GM18861 (cell line): ENCODE measurements at regions not wholly inside any gene's neighbourhood (a gene's known extent, or its start where the extent isn't known, plus 50 kb on each side); places are given as distances from the start of the nearest gene placed in this dataset.

Experiments used
- ATAC-seq: cut with Tn5 transposase; IDR thresholded peaks from one replicate; pipeline ENCODE4 v1.9.1; 2021; ENCODE audit not compliant: unreplicated experiment

DNA sequence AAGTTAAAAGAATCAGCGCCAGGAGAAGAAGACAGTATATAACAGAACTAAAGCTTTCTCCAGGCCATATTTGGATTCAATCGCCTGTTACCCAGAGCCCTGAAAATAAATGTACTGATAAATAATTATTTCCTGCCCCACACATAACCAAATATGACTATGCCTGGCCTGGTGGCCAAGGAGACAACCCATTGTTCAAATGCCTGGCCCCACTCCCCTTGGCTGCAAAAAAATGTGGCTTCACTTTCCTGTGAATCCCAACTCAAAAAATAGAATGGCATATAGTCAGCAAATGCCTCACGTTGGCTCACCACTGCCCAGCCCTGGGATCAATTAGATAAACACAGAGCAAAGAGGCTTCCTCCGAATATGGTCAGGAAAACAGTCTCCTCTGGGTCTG lies 472.1 kb downstream of the BCL11B start:
- ATAC-seq = no peak

DNA sequence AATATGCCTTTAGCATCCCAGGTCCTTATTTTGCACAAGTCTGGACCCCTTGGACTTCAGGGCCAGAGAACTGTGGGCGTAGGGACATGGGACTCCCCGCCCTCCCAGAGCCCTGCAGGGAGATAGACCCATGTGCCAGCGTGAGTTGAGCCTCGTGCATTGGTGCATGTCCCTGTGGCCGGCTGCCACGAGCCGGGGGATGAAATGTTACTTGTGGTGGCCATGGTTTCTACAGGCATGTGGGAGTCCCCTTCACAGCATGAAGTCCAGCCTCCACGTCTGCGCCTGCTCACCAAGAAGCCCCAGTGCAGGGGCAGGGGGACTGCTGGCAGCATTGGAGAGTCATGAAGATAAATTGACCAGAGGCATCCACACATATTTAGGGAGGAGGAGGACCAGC lies 470.0 kb downstream of the BCL11B start:
- ATAC-seq = no peak

DNA sequence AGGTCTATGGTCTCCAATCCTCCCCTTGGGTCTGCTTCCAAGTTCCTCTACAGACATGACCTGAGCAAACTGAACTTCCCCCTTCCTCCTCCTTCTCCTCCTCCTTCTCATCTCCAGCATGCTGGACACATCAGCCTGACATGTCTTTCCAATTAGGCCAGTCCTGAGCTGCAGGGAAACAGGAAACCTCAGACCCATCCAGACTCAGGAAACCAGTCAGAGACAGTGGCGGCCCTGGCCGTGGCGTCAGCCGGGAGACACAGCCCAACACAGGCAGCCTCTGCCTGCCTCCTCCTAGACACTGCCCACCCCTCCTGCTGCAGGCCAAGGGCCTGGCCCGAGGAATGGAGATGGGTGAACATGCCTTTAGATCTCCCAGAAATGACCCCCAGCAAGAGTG lies 468.8 kb downstream of the BCL11B start:
- ATAC-seq = no peak

DNA sequence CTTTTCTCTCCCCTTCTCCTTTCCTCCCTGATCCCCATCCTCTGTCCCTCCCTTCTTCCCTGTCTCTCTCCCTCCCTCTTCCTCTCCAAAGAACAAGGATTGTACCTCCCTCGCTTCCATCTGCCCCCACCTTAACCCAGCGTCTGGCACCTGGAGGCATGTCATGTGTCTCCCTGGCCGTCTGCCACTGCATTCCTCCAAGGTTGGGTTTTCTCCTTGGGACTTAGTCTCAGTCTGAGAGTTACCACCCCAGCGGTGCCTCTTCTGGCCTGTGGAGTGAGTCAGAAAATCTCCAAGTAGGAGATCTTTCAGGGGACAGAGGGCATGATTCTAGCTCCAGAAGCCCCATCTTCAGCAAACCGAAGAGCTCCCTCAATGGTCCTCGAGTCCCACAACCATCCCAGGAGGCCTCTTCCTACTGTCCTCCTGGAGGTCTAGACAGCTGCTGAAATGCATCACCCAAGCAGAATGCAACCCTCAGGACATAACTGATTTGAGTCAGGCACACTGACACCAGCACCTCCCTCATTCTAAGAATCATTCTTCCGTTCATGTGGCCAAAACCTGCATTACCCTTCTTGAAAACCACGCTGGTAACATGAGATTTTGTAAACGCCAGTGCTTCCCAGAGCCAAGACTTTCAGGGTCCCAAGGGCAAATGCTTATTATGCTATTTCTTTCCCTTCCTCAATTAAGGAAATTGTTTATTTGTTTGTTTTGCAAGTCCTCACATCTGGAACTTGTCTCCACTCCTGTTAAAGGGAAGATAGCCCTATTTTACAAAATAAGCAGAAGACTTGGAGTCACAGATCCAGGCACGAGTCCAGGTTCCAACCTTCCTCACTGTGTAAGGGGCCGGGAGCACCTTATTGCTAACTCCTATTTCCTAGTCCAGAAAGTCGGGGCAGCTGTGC lies 463.2 kb downstream of the BCL11B start:
- ATAC-seq = no peak

DNA sequence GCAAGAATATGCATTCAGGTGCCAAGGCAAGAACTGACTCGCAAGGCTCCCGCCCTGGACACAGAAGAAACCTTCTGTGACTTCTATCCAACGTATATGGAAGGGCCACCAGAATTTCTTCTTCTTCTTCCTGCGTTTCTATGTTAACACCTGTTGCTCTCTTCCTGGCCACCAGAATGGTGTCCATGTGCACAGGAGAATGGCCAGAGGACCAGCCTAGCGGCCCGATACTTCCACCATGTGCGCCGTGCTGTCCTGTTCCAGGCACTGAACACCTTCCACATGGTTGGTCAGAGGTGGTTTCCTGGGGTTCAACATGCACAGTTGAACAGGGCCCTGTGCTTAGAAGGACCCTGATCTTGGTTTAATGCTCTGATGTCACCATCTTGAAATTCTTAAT lies 455.8 kb downstream of the BCL11B start:
- ATAC-seq = no peak

DNA sequence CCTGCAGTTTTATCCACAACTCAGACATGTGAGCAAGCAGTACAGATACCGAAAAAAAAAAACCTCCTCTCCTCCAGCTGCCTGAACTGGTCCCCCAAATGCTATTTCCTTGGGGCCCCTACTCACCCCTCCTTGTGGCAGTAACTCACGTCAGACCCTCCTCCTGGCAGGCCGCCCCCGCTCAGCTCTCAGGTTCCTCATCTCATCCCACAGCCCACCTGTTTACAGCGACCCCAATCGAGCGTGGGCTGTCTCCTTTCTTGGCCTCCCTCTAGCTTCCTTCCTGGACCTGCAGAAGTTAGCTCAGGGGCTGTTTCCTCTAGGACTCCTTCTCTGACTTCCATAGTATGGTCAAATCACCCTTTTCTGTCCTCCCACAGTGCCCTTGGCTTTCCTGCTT lies 455.3 kb downstream of the BCL11B start:
- no peak for ATAC-seq

DNA sequence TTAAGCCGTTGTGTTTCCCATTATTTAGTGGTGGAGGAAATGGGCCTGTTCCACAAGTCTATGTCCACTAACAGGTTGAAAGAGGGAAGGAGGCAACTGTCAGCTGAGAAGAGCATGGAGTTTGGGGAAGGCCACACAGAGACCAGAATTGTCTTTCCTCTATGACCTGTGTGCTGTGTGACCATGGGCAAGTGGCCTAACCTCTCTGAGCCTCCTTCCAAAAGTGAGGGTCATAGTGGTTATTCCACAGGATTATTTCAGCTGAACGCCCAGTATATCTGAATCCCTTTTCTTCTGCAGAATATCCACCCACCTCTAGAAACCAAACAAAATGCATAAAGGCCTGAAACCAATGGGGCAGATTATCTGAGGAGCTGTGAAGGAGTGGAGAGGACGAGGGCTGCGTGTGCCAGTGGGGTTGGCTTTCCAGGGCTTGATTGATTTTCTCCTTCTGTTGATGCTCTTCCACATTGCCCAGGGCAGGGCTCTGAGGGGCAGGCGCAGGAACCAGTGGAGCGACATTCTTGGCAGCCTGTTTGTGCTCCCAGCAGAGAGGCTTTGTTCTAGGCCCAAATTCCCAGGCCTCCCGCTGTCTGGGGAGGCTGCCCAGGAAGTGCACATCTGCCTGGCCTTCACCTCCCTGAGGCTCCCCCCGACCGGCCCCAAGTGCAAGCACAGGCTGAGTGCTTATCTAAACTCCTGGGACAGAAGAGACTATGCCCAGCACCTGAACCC lies 452.7 kb downstream of the BCL11B start:
- ATAC-seq = no peak

DNA sequence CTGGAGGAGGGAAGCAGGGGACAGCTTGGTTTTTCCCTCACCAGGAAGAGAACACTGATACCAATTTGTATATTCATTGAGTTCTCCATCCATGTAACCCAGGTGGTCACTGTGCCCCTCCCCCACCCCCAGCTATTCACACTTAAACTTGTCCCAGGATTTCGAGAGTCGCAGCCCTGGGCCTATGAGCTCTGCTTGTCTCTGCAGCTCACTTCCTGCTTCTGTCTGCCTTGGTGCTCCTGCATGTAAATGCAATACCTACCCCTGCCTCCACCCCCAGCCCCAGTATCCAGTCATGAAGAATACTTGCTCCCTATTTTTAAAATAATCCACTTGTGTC lies 452.2 kb downstream of the BCL11B start:
- no peak for ATAC-seq

DNA sequence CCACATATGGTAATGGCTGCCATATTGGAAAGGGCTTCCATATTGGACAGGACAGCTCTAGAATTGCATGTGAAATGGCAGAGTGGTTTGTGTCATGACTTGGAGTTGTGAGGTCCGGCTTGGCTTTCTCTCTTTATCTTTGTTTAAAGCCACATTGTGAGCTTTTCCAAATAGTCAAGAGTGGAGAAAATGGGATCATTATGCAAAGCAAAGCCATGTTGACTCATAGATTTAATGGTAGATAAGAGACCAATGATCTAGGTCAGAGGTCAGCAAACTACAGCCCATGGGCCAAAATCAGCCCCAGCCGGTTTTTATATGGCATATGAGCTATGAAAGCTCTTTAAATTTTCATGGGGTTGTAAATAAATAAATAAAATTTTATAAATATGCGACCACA lies 449.1 kb downstream of the BCL11B start:
- ATAC-seq = no peak

DNA sequence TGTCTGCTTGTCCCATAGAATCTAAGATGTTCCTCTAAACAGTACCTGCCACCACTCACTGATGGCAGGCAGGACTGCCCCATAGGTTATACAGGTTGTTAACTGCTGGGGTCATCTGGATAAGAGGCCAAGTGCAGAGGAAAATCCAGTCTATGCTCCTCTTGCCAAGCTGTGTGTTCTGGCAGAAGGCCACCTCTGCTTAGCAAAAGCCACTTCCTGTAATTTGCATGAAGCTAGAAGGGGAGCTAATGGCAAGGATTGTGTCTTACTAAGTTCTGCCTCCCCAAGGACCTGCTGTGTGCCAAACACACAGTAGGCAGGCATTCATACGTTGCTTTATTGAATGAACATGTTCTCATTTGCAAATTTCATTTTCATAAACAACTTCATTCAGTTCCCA lies 445.4 kb downstream of the BCL11B start:
- no peak for ATAC-seq

DNA sequence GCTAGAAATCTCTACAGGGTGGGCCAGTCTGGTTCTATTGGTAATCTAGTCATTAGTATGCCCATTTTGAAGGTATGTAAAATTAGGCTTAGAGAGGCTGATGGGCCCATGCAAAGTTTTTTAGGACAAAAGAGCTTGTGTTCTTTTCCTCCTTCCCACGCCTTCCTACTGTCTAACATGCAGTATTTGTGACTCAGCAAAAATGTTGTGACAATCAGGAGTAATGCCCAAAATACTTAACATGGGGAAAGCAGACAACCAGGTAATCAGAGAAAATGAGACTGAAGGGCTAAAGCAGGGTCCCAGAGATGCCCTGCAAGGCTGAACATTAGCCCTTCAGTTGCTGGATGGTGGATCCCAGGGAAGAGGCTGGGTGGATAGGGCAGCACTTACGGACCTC lies 437.9 kb downstream of the BCL11B start:
- no peak for ATAC-seq

DNA sequence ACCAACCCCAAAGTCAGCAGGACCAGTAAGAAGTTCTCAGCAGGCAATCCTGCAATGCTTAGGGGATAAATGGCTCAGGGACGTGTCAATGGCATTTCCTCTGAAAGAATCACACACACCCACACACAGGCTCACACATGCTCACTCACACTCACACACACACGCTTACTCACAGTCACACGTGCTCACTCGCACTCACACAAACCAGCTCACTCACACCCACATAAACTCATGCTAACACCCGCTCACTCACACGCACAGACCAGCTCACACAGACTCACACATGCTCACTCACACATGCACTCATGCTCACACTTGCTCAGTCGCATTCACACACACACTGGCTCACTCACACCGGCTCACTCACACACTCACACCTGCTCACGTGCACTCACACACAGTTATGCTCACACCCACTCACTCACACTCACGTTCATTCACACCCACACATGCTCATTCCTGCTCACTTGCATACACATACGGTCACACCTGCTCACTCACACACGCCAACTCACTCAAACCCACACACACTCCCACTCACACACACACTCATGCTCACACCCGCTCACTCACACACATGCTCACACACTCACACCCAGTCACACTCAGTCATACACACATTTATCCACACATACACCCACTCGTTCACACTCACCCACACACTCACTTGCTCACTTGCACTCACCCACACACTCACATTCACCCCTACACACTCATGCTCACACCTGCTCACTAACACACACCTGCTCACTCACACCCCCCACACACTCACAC lies 436.8 kb downstream of the BCL11B start:
- no peak for ATAC-seq

DNA sequence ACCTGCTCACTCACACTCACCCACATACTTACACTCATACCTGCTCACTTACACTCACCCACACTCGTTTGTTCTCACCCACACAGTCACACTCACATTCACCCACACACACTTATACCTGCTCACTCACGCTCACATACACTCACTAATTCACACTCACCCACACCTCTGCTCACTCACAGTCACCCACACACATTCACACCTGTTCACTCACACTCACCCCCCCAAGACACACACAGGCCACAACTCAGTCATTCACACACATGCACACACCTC lies 436.2 kb downstream of the BCL11B start:
- ATAC-seq = no peak

DNA sequence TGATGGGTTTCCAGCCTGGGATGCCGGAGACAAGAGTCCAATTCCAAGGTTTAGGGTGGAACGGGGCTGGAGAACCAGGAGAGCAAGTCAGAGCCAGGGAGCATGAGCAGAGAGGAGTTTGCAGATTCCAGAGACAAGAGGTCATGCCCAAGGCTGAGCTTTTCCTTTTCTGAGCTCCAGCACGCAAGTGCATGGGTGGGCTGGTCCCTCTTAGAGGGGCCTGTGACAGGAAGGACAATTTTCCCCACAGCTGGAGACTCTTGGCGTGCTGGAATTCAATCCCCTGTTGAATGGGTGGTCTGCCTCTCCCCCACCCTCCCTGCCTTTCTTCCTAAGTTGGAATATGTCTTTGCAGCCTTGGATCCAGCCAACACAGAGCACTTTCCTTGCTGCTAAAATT lies 431.9 kb downstream of the BCL11B start:
- ATAC-seq = no peak

DNA sequence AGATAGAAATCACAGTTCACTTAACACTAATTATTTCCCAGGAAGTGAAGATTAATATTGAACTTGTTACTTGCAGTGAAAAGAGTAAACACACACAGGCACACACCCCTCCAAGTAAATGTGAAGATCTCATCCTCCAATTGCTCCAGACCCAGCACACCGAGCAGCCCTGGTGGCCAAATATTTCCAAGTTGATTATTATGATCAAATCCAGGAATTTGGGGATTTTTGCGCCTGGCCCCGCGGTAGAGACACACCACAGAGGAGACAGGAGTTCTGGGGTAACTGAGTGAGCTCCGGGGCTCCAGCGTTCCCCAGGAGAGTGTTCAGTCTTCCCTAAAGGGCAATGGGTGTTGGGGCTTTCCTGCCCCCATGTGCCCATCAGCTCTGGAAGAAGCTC lies 431.5 kb downstream of the BCL11B start:
- no peak for ATAC-seq

DNA sequence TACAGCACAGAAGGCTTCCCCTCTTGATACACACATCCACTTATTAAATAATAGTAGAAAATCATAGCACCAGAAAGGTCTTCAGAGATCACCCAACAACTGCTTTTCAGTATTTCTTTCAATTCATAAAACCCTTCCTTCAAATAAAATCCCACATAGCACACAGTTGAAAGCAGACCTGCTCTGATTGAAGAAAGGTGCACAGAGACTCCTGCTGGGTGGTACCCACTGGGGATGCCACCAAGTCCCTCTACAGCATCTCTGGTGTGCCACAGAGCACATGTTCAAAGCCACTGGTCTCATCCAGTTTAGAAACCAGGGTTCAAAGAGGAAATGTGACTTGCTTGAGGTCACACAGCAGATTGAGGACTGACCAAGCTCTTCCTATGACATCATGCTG lies 427.5 kb downstream of the BCL11B start:
- no peak for ATAC-seq

DNA sequence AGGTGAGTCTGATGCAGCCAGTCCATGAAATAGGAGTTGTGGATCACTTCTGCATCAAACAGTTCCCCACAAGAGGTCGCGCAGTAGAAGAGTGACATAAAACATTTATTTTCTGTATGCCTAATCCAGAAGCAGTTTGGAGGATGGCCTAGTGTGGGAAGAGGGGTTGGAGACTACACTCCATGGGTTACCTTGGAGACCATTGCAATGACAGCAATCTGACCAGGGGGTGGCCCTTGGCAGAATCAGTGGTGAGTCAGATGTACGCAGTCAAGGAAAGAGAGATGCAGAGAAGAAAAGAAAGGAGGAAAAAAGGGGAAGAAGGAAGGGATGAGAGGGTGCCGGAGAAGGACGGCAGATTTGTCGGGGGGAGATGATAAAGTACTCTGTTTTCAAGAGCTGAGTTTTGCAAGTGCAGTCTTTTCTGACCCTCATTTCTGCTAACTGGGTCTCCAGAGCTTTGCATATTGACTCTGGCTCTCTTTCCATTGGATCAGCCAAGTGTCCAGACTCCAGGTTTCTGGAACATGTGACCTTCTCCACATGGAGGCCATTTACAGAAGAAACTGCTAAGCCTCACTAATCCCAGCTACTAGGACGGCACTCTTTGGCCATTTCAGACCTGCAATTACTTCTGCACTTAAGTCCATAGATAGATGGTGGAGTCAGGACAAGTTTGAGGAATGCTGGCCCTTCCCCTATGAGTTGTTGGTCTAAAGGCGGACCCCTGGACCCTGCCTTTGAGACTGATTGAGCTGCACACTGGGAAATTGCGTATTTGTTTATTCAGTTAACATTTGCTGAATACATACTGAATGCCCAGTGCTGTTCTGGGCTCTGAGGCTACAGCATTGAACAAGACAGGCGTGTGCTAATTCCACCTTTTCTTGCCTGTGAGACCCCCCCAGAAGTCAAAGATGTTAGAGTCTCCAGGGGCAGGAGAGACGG lies 424.2 kb downstream of the BCL11B start:
- ATAC-seq = no peak

DNA sequence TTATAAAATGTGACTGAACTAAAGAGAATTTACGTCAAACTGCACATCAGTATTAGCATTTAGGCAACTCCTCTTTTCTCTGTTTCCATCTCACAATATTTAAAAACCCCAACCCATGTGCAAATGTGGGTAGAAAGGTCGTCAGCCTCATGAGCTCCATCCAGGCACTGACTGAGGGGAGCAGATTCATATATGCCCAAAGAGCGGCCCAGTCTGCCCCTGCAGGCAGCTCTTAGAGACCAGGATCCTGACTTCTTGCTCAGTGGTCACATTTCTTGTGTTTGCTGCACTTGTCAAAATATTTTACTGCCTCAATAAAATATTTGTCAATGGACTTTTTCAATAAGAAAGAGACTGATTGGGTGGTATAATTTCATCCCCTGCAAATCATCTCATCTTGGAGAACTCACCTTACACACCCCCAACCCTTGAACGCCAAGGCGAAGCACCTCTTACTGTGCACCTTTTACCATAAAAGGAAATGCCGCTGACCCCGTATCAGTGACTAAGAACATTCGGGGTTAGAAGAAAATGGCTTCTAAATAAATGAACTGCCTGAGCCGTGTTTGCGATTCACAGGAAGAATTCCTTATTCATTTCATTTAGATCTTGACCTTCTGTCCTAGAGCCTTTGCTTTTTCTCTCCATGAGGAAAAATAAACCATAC lies 418.8 kb downstream of the BCL11B start:
- no peak for ATAC-seq

DNA sequence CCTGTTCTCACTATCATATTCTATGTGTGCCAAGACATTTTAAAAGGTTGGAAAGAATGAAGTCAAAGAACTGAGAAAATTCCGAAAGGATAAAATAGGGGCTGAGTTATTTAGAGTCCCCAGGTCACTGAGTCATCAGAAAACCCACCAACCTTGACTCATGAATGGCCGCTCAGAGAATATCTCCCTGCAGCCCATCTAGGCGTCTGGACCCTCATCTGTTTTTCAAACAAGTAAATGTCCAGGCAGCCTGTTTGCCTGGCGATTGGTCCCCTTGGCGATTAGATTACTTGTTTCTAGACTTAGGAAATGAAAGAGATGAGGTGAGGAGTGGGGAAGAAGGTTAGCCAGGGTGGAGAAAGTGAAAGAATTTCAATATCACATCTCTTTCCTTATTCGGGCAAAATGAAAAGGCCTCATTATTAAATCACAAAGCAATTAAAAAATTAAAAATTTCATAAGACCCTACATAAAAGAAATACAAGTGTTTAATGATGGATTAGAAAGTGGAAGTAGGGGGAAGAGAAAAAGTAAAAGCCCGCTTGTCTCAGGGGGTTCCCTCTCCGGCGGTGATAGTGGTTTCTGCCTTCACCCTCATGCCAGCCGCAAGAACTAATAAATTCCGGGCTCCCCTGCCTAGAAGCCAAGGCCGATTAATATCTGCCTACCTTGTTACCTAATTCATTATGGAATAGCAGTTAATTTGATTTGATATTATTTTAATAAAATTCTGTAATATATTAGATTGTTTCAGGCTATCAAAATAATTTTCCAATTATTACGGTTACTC lies 415.9 kb downstream of the BCL11B start:
- ATAC-seq = no peak

DNA sequence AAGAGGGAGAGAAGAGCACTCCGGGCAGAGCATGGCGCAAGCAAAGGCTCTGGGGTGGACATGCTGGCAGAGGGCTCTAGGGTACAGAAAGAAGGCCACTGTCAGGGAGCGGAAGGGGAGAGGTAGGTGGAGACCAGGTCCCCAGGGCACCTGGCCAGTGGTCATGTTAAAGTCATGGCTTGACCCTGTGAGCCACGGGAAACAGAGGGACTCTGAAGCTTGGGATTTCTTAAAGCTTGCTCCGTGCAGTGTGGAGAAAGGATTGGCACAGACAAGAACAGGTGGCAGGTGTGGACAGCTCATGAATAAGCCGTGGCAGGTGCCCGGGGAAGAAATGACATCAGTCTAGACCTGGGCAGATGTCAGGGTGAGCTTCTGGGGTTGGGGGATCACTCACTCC lies 413.8 kb downstream of the BCL11B start:
- ATAC-seq = no peak
